DMS53 treated with DMSO at 0.1 percent for 48 hours (cell line): ENCODE measurements at regions not wholly inside any gene's neighbourhood (a gene's known extent, or its start where the extent isn't known, plus 50 kb on each side); places are given as distances from the start of the nearest gene placed in this dataset.
"Not testable (repeated sequence)": the region's sequence is repeated elsewhere in the genome, so short reads cannot be mapped to it uniquely, and the experiment has no call there.

Experiments used
- DNase-seq: peaks from one replicate; lab custom pipeline; 2025; ENCODE audit not compliant: unreplicated experiment; lab: John Stamatoyannopoulos, UW

DNA sequence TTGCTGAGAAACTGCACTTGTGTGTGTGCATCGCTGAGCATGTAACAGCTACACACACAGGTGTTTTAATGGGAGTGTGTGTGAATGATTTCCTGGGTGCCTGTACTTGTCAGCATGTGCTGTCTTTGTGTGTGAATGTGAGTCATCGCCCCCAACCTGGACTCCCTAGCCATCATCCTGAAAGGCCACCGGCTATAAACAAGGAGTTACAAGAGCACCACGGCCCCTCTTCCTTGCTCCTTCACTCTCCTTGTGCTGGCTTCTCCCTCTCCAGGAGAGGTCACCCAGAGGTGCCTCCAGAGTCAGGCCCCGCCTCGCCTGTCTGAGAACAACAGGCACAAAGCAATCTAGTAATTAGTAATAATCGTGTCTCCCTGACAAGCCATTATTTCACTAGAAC, 419.2 kb downstream of the BUD13 start:
- peak; percentile 71 for DNase-seq

DNA sequence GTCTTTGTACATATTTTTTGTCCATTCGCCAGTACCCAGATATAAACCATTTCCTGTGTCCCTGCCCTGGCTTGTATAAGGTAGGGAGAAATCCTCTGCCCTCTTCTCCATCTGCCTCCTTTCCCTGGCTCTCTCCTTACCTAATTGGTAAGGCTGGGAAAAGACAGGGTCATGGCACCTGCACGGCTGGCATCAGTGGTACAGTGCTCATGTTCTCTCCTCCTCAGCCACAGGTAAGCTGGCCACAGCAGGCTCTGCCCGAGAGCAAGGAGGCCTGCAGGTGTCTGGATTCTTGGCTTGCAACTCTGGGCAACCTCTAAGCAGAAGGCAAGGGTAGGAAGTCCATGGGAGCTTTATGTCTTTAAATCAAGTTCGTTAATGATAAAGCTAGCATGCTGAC, 419.9 kb downstream of the BUD13 start:
- DNase-seq: peak; percentile 59

DNA sequence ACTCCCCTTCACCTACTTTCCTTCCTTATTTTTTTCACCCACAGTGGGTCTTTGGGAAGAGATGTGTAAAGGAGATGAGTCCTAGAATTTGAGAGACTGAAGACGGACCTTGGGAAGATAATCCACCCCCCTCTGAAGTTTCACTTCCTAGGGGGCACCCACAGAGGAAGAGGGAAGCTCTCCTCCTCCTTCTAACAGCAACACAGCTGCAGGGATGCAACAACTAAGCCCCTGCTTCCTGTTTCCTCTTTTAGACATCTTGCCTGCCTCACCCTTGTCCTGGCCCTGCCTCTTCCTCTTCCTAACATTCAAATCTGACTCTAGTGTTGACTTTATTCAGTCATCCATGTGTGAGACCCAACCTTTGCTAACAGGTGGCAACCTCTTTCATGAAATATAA, 424.6 kb downstream of the BUD13 start:
- peak; percentile 79 for DNase-seq

DNA sequence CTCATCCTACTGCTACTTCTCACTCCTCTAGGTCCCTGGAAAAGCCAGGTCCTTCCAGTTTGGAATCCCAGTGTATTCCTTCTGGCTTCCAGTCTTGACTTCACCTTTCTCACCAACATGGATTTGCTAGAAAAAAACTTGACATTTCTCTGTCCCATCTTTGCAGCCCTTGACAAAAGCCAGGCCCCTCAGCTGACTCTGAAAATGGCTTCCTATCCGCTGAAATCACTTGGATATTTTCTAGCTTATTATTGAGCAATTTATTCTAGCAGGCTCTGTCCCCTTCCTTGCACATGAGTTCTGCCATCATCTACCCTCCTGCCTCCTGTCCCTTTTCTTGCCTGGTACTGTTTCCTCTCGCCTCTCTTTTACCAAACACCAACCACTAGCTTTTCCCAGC, 427.2 kb downstream of the BUD13 start:
- no peak for DNase-seq

DNA sequence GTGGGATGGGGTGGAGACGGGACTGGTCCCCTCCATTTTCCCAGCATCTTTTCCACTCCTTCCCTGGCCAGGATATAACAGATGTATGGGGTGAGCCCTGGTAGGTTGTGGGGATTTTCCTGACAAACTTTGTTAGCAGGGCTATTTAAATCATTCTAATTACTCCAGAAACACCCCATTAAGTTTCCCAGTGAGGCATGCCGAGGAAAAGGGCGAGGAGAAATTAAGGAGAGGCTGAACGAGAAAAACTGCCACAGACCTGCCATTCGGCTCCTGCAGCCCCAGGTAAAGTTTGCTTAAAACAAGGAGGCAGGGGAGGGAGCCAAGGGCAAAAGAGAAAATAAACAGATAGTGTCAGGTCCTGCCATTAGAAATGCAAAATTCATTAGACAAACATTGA, 428.2 kb downstream of the BUD13 start:
- DNase-seq: no peak

DNA sequence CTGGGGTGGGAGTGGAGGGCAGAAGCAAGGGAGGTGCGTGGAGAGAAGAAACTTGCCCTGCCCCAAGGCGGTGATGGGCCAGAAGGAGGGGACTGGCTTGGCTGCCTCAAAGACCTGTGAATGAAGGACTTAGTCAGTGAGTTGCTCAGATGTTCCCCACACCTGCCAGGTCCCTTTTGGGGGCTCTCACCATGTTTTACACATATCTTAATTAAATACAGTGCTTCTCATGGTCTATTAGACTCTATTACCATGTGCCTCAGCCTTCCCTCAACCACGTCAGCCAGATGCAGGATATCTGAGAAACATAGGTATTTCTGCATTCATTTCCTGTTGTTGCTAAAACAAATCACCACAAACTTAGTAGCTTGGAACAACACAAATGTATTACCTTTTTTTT, 429.5 kb downstream of the BUD13 start:
- no peak for DNase-seq

DNA sequence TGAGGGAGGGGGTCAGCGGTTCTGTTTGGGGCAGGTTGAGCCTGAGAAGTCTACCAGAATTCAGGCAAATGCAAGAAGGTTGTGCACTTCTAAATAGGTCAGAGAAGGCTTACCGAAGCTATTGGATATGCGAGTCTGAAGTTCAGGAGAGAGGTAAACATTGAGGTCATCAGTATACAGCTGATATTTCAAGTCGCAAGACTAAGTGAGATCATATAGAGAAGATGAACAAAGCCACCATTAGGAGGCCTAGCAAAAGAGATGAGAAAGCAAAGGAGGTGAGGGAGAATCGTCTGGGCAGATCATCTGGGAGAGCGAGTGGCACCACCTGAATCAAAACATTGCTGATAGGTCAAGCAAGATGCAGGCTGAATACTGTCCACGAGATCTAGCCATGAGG, 430.6 kb downstream of the BUD13 start:
- peak; percentile 25 for DNase-seq

DNA sequence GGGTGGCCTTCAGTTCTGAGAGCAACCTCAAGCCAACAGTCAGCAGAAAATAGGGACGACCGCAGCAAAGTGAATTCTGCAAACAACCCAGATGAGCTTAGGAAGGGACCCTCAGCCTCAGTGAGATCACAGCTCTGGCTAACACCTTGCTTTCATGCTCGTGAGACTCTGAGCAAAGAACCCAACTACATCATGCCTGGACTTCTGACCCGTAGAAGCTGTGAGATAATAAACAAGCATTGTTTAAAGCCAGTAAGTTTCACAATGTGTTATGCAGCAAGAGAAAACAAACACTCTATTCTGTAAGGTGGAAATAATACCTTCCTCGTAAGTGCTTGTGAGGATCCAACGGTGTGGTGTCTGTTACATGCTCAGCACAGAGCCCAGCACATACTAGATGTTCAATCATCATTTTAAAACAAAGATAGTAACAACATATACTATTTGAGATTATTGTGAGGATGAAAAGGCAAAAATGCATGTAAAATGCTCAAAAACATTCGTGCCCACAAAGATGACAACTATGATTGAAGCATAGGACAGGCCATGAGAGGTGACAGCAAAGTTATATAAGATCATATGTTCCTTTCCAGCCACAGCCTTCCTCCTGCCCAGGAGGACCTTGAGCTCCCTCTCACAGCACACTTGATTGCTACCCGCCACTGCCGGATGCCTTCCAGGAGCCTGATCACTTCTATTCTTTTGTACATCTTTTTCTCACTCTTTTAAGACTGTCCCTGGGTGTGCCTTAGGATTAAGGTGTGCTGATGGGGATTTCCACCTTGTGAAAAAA, 433.3 kb downstream of the BUD13 start:
- no peak for DNase-seq

DNA sequence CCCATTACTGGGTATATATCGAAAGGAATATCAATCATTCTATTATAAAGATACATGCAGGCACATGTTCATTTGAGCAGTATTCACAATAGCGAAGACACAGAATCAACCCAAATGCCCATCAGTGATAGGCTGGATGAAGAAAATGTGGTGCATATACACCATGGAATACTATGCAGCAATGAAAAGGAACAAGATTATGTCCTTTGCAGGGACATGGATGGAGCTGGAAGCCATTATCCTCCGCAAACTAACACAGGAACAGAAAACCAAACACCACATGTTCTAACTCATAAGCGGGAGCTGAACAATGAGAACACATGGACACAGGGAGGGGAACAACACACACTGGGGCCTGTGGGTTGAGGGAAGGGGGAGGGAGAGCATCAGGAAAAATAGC, 434.3 kb downstream of the BUD13 start:
- not testable (repeated sequence) for DNase-seq

DNA sequence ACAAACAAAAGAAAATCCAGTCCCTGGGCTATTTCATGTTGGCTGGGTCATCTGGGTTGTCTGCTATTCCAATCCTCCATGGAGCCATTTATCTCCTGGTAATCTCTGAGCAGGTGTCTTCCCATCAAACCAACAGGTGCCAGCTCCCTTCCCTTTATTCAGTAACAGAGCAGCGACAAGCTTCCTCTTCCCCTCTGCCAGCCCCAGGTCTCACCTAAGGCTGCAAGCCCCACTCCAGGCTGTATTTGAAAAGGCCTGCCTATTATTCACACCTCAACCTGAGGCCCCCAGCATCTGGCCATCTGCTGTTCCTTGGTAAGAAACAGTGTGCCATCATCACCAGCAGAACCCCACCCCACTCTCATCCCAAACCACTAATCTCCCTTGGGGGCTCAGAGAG, 436.2 kb downstream of the BUD13 start:
- no peak for DNase-seq

DNA sequence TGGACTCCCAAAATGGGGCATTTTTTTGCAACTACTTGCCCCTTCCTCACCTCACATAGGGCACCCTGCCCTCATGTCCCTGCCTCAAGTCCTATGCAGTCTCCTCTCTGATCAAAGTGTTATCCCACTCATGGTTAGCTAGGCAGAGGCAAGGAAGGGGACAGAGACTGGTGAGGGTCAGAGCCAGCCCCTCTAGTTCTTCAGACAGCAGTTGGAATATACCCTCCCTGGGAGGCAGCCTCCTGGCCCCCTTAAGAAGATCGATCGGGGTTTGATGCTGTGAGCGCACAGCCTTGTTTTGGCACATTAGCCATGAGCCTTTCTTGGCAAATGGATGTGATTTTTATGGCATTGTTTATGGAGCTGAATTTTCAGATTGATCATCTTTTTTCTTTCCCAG, 436.9 kb downstream of the BUD13 start:
- DNase-seq: no peak

DNA sequence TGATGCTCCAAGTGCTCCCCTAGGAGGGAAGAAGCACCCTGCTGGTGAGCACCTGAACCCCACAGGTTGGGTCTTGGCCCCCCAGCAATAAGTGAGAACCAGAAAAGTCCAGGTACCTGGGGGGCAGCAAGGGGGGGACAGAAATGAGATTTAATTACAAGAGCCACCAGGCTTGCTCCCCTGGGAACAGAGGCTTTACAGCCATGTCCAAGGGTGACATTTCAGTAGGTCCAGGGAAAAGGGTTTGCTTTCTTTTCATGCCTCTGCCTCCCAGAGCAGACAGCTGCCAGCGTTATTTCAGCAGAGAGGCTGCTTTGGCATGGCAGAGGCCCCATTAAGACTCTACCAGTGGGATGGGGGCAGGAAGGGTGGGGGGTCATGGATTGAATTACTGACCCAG, 437.7 kb downstream of the BUD13 start:
- DNase-seq: no peak

DNA sequence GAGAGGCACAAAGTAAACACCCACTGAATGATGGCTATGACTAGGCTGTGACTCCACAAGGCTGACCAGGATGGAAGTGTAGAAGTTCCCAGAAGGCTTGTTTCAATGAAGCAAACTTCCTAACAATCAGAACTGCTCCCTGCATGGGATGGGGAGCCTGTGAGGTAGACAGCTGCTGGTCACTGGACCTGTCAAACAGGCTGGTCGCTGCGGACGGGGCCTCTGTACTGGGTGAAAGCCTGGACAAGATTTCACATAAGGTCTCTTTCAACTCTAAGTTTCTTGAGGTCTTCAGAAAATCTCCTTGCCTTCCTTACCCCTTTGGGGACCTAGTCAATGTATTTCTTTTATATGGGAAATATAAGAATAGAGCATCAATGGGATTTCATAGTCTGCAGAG, 438.2 kb downstream of the BUD13 start:
- DNase-seq: no peak

DNA sequence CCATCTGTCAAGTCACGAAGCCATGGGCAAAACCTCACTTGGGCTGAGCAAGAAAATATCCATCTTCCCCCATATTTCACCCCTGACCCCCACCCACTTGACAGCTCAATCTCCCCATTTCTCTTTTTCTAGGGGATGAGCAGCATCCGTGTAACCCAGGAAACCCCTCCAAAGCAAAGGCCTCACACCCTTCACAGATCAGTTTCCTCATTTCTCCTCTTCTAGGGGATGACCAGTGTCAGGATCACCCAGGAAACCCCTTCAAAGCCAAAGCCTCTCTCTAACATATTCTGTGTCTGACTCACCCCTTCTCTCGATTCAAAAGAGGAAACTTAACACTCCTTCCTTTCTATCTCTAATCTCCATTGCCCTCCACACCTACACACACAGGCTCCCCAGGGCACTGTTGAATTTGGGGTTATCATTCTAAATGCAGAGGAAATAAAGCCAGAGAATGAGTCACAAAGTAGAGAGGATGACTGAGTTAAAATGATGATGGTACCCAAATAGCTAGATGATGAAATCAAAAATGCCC, 439.7 kb downstream of the BUD13 start:
- DNase-seq: no peak

DNA sequence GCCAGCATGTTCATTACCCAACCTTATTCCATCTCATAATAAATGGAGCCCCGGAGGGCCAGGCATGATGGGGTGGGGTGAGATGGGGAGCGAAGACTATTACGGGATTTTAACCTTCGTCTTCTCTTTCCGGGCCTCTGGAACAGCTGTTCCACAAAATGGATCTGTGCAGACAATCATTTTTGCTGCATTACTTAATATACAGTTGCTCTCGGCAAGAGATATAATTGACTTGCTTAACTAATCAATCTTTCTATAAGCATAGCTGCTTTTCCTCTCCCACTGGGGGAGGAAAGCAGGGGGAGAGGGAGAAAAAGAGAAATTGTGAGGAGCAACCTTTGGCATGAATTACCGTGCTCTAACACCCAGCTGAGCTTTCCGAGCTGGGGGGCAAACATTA, 440.4 kb downstream of the BUD13 start:
- no peak for DNase-seq

DNA sequence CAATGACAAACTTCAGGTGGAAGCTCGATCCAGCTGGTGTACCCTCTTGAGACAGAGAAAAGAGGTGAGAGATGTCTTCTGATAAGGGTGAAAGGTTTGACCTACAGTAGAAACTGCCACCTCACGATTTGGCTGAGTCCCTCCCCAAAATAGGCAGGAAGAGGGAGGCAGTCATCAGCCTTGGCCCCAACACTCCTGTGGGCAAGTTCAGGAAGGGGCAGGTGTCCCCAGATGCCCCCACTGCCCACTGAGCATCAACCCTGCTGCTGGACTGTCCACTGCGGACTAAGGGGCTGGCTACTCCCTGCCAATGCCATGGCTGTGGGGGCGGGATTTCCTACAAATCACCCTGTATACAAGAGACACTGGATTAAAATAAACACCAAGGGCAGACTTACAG, 441.4 kb downstream of the BUD13 start:
- DNase-seq: no peak

DNA sequence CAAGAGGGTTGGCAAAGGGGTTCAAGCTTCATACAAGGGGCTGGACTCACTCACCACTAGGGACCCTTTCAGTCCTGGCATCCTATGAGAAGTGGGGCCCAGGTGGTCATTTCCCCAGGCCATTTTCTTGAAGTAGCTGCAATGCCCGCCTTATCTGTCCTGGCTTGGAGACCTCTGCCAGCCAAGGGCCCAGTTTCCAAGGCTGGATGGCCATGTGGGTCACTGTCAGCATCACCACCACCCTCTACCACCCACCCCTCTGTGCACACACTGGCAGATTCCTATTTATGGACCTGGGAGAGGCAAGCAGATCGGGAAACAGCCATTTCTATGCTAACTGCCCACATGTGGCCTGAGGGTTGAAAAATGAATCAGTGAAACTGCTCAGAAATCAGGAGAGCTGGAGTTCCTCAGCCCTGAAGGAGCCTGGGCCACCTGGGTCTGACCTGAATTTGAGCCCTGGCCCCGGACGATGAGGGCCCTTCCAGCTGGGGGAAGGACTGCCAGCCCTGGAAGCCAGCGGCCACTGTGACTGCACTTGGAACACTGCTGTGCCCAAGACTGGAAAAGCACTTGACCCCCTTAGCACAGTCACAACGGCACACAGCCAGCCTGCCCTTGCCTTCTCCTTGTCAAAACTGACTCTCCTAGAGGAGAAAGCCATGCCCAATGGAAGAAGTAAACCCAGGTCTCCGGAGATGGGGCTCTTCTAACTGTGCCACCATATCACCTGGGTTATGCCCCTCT, 442.2 kb downstream of the BUD13 start:
- no peak for DNase-seq

DNA sequence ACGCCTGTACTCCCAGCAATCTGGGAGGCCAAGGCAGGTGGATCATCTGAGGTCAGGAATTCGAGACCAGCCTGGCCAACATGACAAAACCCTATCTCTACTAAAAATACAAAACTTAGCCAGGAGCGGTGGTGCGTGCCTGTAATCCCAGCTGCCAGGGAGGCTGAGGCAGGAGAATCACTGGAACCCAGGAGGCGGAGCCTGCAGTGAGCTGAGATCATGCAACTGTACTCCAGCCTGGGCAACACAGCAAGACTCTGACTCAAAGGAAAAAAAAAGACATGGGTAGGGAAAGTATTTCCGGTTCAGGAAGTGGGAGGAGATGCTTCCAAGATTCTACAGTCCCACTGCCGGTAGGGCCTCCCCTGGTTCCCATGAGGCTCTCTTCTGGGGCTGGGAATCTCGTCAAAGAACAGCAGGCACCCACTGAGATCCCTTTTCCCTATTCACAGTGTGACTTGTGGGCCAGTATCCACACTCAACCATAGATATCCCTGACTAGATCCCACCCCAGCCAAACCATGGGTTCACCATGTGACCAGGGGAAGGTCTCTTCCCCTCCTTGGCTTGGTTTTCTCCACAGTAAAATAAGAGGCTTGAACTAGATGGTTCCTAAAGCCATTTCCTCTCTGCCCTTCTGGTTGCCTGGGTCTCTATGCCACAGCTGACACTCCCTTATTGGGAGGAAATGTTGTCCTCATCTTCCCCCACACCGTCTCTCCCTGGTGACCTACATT, 443.3 kb downstream of the BUD13 start:
- no peak for DNase-seq

DNA sequence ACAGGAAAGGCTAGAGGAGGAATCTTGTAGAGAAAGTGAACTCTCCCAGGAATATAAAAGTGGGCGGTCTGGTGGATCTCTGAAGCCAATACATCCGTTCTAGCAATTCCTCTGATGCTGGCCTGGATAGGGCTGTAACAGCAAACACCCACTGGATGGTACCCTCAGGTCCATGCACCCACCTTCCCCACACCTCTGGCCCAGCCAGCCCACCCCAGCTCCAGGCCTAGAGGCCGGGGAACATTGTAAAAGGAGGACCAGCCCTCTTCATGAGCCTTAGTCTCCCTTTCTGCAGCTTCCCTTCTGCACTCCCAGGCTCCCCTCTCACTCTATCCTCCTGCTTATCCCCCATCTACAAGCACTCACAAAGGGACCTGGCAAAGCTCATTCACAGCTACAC, 443.9 kb downstream of the BUD13 start:
- no peak for DNase-seq

DNA sequence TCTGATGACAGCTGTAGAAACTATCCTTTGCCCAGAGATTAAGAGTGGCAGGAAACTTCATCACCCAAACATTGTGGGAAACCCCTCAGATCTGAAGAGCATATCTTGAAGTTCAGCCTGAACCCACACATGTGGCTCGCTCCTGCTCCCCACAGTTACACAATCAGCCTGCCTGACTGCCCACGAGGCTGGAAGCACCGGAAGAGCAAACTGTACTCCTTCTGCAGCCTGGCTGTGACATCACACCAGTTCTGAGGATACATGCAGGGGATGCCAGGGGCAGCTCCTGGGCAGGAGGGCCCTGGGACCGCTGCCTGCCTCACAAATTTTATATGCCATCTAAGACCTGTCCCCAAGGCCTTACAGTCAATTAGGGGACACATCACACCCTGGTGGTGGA, 444.4 kb downstream of the BUD13 start:
- no peak for DNase-seq

DNA sequence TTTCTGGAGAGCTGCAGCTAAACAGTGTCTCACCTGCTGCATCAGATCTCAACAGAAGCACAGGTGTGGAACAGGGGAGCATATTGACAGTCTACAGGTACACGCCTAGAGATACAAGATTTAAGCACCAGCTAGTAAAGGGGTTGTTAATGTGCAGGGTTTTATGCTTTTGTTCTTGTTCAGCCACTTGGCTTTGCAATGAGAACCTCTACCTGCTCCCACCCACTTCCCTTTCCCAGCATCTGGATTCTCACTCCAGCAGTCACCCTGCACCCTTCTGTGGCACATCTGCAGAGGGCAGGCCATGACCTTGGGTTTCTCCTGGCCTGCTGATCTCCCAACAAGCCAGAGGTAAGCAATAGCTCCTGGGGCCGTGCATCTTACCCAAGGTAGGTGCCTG, 446.6 kb downstream of the BUD13 start:
- no peak for DNase-seq

DNA sequence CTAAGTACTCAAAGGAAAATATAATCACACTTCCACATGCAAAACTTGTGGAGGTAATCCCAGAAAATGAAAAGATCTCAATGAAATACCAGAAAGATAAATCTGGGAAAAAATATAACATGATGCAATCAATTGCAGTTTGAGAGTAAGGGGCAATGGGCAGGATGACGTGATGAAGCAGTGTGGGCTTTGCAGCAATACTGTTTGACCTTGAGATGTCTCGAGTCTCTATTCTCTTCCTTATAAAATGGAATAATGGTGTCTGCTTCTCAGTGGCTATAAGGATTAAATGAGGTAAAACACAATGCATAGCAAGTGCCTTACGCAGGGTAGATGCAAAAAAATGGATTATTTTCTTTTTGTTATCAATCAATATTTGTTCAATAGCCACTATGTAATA, 447.5 kb downstream of the BUD13 start:
- no peak for DNase-seq
